ENCODE measurements at regions not wholly inside any gene's neighbourhood (a gene's known extent, or its start where the extent isn't known, plus 50 kb on each side); places are given as distances from the start of the nearest gene placed in this dataset.
"Not testable (repeated sequence)": the region's sequence is repeated elsewhere in the genome, so short reads cannot be mapped to it uniquely, and the experiment has no call there.

- DNase-seq, result no peak
Measured at GRCh38 chr19:31825134-31826094, 476.2 kb upstream of the TSHZ3 start.

- no peak for DNase-seq
Measured at GRCh38 chr19:31826325-31826724, 477.1 kb upstream of the TSHZ3 start.

- no peak for DNase-seq
Measured at GRCh38 chr19:31831421-31832175, 482.4 kb upstream of the TSHZ3 start.

- DNase-seq, result no peak
Measured at GRCh38 chr19:31832176-31832548, 482.9 kb upstream of the TSHZ3 start.

GRCh38 chr19:31834070-31834469 is 484.8 kb upstream of the TSHZ3 start:
- DNase-seq, result no peak

GRCh38 chr19:31838163-31838815 is 489.1 kb upstream of the TSHZ3 start:
- DNase-seq, result peak; percentile 83

- no peak for DNase-seq
Measured at GRCh38 chr19:31840371-31840770, 491.1 kb upstream of the TSHZ3 start.

- DNase-seq, result no peak
Measured at GRCh38 chr19:31841755-31842154, 492.5 kb upstream of the TSHZ3 start.

GRCh38 chr19:31863122-31863521 is 482.3 kb upstream of the ZNF507 start:
- no peak for DNase-seq

- no peak for DNase-seq
Measured at GRCh38 chr19:31874313-31874712, 471.1 kb upstream of the ZNF507 start.

- no peak for DNase-seq
Measured at GRCh38 chr19:31875591-31875990, 469.8 kb upstream of the ZNF507 start.

GRCh38 chr19:31880283-31880682 is 465.1 kb upstream of the ZNF507 start:
- no peak for DNase-seq

GRCh38 chr19:31881988-31882387 is 463.4 kb upstream of the ZNF507 start:
- DNase-seq, result no peak

GRCh38 chr19:31882709-31883108 is 462.7 kb upstream of the ZNF507 start:
- DNase-seq, result no peak

GRCh38 chr19:31883296-31883990 is 462.0 kb upstream of the ZNF507 start:
- no peak for DNase-seq

- DNase-seq, result no peak
Measured at GRCh38 chr19:31885280-31885853, 460.0 kb upstream of the ZNF507 start.

- DNase-seq, result no peak
Measured at GRCh38 chr19:31890230-31890629, 455.2 kb upstream of the ZNF507 start.

- no peak for DNase-seq
Measured at GRCh38 chr19:31892060-31892459, 453.4 kb upstream of the ZNF507 start.

GRCh38 chr19:31893491-31893890 is 451.9 kb upstream of the ZNF507 start:
- not testable (repeated sequence) for DNase-seq

GRCh38 chr19:31894451-31894850 is 451.0 kb upstream of the ZNF507 start:
- DNase-seq, result no peak

- DNase-seq, result no peak
Measured at GRCh38 chr19:31897292-31897691, 448.1 kb upstream of the ZNF507 start.

GRCh38 chr19:31900991-31901390 is 444.4 kb upstream of the ZNF507 start:
- DNase-seq, result no peak

GRCh38 chr19:31902821-31903220 is 442.6 kb upstream of the ZNF507 start:
- no peak for DNase-seq
